ENCODE measurements at regions not wholly inside any gene's neighbourhood (a gene's known extent, or its start where the extent isn't known, plus 50 kb on each side); places are given as distances from the start of the nearest gene placed in this dataset.

DNA sequence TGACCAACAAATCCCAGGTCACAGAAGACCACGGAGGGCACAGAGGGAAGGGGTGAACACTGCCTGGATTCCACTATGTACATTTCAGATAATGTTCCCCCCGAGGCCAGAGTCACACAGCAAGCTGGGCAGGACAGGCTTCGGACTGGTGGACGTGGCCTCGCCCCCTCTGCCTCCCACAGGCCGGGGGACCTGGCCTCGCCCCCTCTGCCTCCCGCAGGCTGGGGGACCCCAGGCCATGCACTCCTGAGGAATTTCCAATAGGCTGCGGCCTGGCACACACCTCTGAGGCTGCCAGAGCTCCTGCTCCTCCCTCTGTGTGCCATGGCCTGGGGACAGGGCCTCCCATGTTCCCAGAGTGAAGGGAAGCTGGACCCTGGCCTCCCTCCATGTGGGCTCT is 1352.8 kb downstream of the BRD1 start:
- TF ChIP-seq, protein P1, sequence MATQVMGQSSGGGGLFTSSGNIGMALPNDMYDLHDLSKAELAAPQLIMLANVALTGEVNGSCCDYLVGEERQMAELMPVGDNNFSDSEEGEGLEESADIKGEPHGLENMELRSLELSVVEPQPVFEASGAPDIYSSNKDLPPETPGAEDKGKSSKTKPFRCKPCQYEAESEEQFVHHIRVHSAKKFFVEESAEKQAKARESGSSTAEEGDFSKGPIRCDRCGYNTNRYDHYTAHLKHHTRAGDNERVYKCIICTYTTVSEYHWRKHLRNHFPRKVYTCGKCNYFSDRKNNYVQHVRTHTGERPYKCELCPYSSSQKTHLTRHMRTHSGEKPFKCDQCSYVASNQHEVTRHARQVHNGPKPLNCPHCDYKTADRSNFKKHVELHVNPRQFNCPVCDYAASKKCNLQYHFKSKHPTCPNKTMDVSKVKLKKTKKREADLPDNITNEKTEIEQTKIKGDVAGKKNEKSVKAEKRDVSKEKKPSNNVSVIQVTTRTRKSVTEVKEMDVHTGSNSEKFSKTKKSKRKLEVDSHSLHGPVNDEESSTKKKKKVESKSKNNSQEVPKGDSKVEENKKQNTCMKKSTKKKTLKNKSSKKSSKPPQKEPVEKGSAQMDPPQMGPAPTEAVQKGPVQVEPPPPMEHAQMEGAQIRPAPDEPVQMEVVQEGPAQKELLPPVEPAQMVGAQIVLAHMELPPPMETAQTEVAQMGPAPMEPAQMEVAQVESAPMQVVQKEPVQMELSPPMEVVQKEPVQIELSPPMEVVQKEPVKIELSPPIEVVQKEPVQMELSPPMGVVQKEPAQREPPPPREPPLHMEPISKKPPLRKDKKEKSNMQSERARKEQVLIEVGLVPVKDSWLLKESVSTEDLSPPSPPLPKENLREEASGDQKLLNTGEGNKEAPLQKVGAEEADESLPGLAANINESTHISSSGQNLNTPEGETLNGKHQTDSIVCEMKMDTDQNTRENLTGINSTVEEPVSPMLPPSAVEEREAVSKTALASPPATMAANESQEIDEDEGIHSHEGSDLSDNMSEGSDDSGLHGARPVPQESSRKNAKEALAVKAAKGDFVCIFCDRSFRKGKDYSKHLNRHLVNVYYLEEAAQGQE (IDR thresholded peaks at IDR 0.05; ENCODE audit: insufficient replicate concordance, low read depth), result no peak
- TF ChIP-seq, protein P2, sequence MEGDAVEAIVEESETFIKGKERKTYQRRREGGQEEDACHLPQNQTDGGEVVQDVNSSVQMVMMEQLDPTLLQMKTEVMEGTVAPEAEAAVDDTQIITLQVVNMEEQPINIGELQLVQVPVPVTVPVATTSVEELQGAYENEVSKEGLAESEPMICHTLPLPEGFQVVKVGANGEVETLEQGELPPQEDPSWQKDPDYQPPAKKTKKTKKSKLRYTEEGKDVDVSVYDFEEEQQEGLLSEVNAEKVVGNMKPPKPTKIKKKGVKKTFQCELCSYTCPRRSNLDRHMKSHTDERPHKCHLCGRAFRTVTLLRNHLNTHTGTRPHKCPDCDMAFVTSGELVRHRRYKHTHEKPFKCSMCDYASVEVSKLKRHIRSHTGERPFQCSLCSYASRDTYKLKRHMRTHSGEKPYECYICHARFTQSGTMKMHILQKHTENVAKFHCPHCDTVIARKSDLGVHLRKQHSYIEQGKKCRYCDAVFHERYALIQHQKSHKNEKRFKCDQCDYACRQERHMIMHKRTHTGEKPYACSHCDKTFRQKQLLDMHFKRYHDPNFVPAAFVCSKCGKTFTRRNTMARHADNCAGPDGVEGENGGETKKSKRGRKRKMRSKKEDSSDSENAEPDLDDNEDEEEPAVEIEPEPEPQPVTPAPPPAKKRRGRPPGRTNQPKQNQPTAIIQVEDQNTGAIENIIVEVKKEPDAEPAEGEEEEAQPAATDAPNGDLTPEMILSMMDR (IDR thresholded peaks at IDR 0.05; ENCODE audit: insufficient read depth, low read length), result no peak
- TF ChIP-seq POLR2AphosphoS5 (IDR thresholded peaks at IDR 0.05; ENCODE audit: low read depth) (no peak), GABPA (IDR thresholded peaks at IDR 0.05; ENCODE audit: low read depth) (no peak), SPI1 (IDR thresholded peaks at IDR 0.05; ENCODE audit: borderline replicate concordance, low read depth) (no peak)

Measured in HL-60 (cell line).